CD14-positive monocyte (primary cell): ENCODE measurements at regions not wholly inside any gene's neighbourhood (a gene's known extent, or its start where the extent isn't known, plus 50 kb on each side); places are given as distances from the start of the nearest gene placed in this dataset.

Experiments
- DNase-seq, 3 donors: peaks; one replicate each; pipeline ENCODE4 v3.0.0-alpha.2; 2011 to 2022
- H2AFZ ChIP-seq: 2 replicates; pipeline ENCODE4 v1.6.0; 2012; ENCODE audit warnings: mild to moderate bottlenecking, low read depth, low read length, inconsistent platforms; ENCODE audit not compliant: insufficient read depth, poor library complexity, severe bottlenecking
- H3K27ac ChIP-seq, 2 donors: 1 replicate in 1 of 2; 2 replicates in 1 of 2; pipeline ENCODE4 v1.5.1; 2012 to 2013; ENCODE audit warnings: low read length in 2 of 2, control low read depth in 1 of 2, inconsistent platforms in 1 of 2, low read depth in 1 of 2, mild to moderate bottlenecking in 1 of 2
- H3K27me3 ChIP-seq, 2 donors: one replicate each; pipeline versions ENCODE4 v1.6.0 to v1.6.1; 2011 to 2013; ENCODE audit warnings: low read length in 2 of 2; ENCODE audit not compliant: control insufficient read depth in 2 of 2, insufficient read depth in 2 of 2
- H3K36me3 ChIP-seq, 2 donors: replicated peaks in 1 of 2; 1 replicate in 1 of 2; 2 replicates in 1 of 2; pipeline versions ENCODE4 v1.5.1 to v1.6.1; 2012 to 2013; ENCODE audit warnings: low read length in 2 of 2, control low read depth in 1 of 2, inconsistent platforms in 1 of 2, mild to moderate bottlenecking in 1 of 2; ENCODE audit not compliant: insufficient read depth in 2 of 2, control insufficient read depth in 1 of 2
- H3K4me1 ChIP-seq, 2 donors: 1 replicate in 1 of 2; 2 replicates in 1 of 2; pipeline versions ENCODE4 v1.5.1 to v1.6.1; 2012 to 2013; ENCODE audit warnings: low read length in 2 of 2, control low read depth in 1 of 2, inconsistent platforms in 1 of 2, mild to moderate bottlenecking in 1 of 2, moderate library complexity in 1 of 2; ENCODE audit not compliant: insufficient read depth in 2 of 2, control insufficient read depth in 1 of 2
- H3K4me2 ChIP-seq: replicated peaks from 2 replicates; pipeline ENCODE3; 2012; ENCODE audit warnings: low read length, moderate library complexity, mild to moderate bottlenecking; ENCODE audit not compliant: poor library complexity, severe bottlenecking; ENCODE audit errors: extremely low read depth
- H3K4me3 ChIP-seq, 3 experiments: fragments of 200-600 bp in 1 of 3; sonication (generic) in 1 of 3; replicated peaks in 1 of 3; 1 replicate in 2 of 3; 2 replicates in 1 of 3; pipeline ENCODE4 v1.5.1; 2011 to 2013; ENCODE audit warnings: low read length in 3 of 3, mild to moderate bottlenecking in 3 of 3, control low read depth in 2 of 3, low read depth in 2 of 3, inconsistent platforms in 1 of 3, moderate library complexity in 1 of 3
- H3K79me2 ChIP-seq: 2 replicates; pipeline ENCODE4 v1.6.0; 2012; ENCODE audit warnings: mild to moderate bottlenecking, control low read depth, inconsistent platforms, low read length, moderate library complexity; ENCODE audit not compliant: insufficient read depth
- H3K9ac ChIP-seq: 2 replicates; pipeline ENCODE4 v1.6.0; 2017; ENCODE audit warnings: low read length, mild to moderate bottlenecking; ENCODE audit not compliant: insufficient read depth, poor library complexity, severe bottlenecking
- H3K9me3 ChIP-seq, 2 donors: replicated peaks in 1 of 2; 1 replicate in 1 of 2; 2 replicates in 1 of 2; pipeline versions ENCODE4 v1.5.1 to v1.6.1; 2012 to 2013; ENCODE audit warnings: low read length in 2 of 2, control low read depth in 1 of 2; ENCODE audit not compliant: control insufficient read depth in 1 of 2, insufficient read depth in 1 of 2
- H4K20me1 ChIP-seq: 2 replicates; pipeline ENCODE4 v1.6.0; 2012; ENCODE audit warnings: mild to moderate bottlenecking, low read length, control low read depth, moderate library complexity; ENCODE audit not compliant: insufficient read depth
- H3K27ac Mint-ChIP-seq, 7 donors: one replicate each; pipeline ENCODE4 v1.8.0; 2020; ENCODE audit warnings: mild to moderate bottlenecking in 7 of 7, mixed read lengths in 7 of 7, moderate library complexity in 6 of 7, inconsistent platforms in 2 of 7
- H3K27me3 Mint-ChIP-seq, 3 donors: one replicate each; pipeline ENCODE4 v1.8.0; 2021 to 2022; ENCODE audit warnings: low read depth in 3 of 3, mild to moderate bottlenecking in 3 of 3, mixed read lengths in 3 of 3, moderate library complexity in 3 of 3, inconsistent platforms in 1 of 3
- H3K36me3 Mint-ChIP-seq, 2 donors: one replicate each; pipeline ENCODE4 v1.8.0; 2020; ENCODE audit warnings: mixed read lengths in 2 of 2, inconsistent platforms in 1 of 2, mild to moderate bottlenecking in 1 of 2
- H3K4me1 Mint-ChIP-seq: one replicate; pipeline ENCODE4 v1.8.0; 2020; ENCODE audit warnings: mild to moderate bottlenecking, mixed read lengths
- H3K4me3 Mint-ChIP-seq, 2 donors: one replicate each; pipeline ENCODE4 v1.8.0; 2020; ENCODE audit warnings: mild to moderate bottlenecking in 2 of 2, mixed read lengths in 2 of 2, moderate library complexity in 1 of 2
- H3K9me3 Mint-ChIP-seq, 7 donors: one replicate each; pipeline ENCODE4 v1.8.0; 2020 to 2022; ENCODE audit warnings: mixed read lengths in 7 of 7, mild to moderate bottlenecking in 6 of 7, moderate library complexity in 6 of 7, inconsistent platforms in 2 of 7
- WGBS: methylation state at CpG from one replicate; pipeline ENCODE4 v1.1.5; 2013; ENCODE audit warnings: missing lambda C conversion rate; ENCODE audit not compliant: insufficient coverage; 5-methylcytosine and 5-hydroxymethylcytosine counted together
- intact Hi-C, 2 donors: fragments of 100-400 bp; cut with micrococcal nuclease; formaldehyde crosslinking; loops; one replicate each; pipeline versions ENCODE4 v1.15.0 to v1.15.1; 2023
- TF ChIP-seq, protein P1 (sequence below): fragments of 200-600 bp; IDR thresholded peaks from one replicate; pipeline ENCODE4 v1.8.0; 2022; ENCODE audit warnings: antibody characterized with exemption, mild to moderate bottlenecking

DNA sequence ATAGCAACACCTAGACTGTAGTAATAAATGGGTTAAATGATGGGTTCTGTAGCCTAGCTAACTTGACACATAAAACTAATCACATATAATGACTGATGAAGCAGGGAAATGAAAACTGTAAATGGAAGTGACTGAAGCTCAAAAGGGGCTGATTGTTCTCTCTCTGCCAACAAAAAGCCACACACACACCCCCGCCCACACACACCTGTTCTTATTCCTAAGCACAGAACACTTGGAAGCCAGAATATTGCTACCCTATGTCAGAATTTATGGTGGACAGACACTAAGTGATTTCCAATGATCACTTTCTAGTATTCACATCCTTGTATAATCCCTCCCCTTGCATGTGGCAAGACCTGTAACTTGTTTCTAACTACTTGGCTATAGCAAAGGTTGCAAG, 603.5 kb downstream of the UTRN start:
- H3K4me2 ChIP-seq: no peak overlapping the region
- TF ChIP-seq, protein P1, sequence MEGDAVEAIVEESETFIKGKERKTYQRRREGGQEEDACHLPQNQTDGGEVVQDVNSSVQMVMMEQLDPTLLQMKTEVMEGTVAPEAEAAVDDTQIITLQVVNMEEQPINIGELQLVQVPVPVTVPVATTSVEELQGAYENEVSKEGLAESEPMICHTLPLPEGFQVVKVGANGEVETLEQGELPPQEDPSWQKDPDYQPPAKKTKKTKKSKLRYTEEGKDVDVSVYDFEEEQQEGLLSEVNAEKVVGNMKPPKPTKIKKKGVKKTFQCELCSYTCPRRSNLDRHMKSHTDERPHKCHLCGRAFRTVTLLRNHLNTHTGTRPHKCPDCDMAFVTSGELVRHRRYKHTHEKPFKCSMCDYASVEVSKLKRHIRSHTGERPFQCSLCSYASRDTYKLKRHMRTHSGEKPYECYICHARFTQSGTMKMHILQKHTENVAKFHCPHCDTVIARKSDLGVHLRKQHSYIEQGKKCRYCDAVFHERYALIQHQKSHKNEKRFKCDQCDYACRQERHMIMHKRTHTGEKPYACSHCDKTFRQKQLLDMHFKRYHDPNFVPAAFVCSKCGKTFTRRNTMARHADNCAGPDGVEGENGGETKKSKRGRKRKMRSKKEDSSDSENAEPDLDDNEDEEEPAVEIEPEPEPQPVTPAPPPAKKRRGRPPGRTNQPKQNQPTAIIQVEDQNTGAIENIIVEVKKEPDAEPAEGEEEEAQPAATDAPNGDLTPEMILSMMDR: no peak
- Mint-ChIP-seq H3K27me3 (peaks cover 0 to 4% (median 0%) of the 10 kb centered on the region in 3 donors), H3K27ac (no peak overlapping the region), H3K36me3 (no peaks in the 10 kb centered on the region), H3K9me3 (peaks cover 0 to 3% (median 0%) of the 10 kb centered on the region in 7 donors), H3K4me3 (no peak overlapping the region), H3K4me1 (no peaks in the 10 kb centered on the region)
- DNase-seq: no peak
- H3K79me2 ChIP-seq: no peaks in the 10 kb centered on the region
- intact Hi-C loops: no loop called here
- H4K20me1 ChIP-seq: no peaks in the 10 kb centered on the region
- no peak overlapping the region for H3K27ac ChIP-seq
- H3K9me3 ChIP-seq: no peaks in the 10 kb centered on the region
- no peaks in the 10 kb centered on the region for H3K4me1 ChIP-seq
- H3K9ac ChIP-seq: no peak overlapping the region
- H3K27me3 ChIP-seq: no peaks in the 10 kb centered on the region
- no CpG with 5 or more reads among the region's 1 CpG for WGBS
- no peak overlapping the region for H2AFZ ChIP-seq
- H3K4me3 ChIP-seq: no peak overlapping the region
- H3K36me3 ChIP-seq: no peaks in the 10 kb centered on the region

DNA sequence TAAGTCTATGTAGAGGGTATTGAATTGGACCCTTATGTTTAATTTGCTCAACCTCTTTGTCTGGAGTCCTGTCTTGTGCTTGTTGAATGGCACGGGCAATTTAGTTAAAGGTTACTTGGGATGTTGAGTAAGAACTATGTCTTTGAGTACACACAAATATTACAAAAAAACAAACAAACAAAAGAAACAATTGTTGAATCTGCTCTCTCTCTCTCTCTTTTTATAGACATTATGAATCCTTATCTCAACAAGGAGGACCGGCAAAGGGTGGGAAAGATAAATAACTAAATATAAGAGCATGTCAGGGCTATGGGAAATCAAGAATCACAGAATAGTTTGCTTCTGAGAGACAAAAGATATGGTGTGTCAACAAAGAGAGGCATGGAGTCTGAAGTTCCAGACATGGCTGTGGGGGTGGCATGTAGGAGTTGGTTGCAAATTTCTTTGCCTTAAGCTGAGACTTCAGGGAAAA, 608.6 kb downstream of the UTRN start:
- no peaks in the 10 kb centered on the region for H3K36me3 Mint-ChIP-seq
- Histone ChIP-seq H3K9me3 (no peaks in the 10 kb centered on the region), H4K20me1 (no peaks in the 10 kb centered on the region), H3K27me3 (no peaks in the 10 kb centered on the region), H3K4me1 (no peaks in the 10 kb centered on the region), H3K79me2 (no peaks in the 10 kb centered on the region), H3K4me2 (no peak overlapping the region), H3K27ac (no peak overlapping the region), H3K9ac (no peak overlapping the region), H3K4me3 (no peak overlapping the region), H3K36me3 (no peaks in the 10 kb centered on the region), H2AFZ (no peak overlapping the region)
- no CpG with 5 or more reads among the region's 2 CpGs for WGBS
- H3K27me3 Mint-ChIP-seq: peaks cover 0 to 2% (median 0%) of the 10 kb centered on the region in 3 donors
- H3K9me3 Mint-ChIP-seq: peaks cover 0 to 3% (median 0%) of the 10 kb centered on the region in 7 donors
- H3K27ac Mint-ChIP-seq: peak overlapping the region in 1 of 7 donors; percentile 2
- TF ChIP-seq, protein P1: no peak
- no peak overlapping the region for H3K4me3 Mint-ChIP-seq
- H3K4me1 Mint-ChIP-seq: peaks cover 1% of the 10 kb centered on the region
- DNase-seq: no peak
- intact Hi-C loops: no loop called here
